ENCODE measurements at regions not wholly inside any gene's neighbourhood (a gene's known extent, or its start where the extent isn't known, plus 50 kb on each side); places are given as distances from the start of the nearest gene placed in this dataset.
A peak's percentile ranks its signal among the peaks of the same experiment; 100 is the strongest.

DNA sequence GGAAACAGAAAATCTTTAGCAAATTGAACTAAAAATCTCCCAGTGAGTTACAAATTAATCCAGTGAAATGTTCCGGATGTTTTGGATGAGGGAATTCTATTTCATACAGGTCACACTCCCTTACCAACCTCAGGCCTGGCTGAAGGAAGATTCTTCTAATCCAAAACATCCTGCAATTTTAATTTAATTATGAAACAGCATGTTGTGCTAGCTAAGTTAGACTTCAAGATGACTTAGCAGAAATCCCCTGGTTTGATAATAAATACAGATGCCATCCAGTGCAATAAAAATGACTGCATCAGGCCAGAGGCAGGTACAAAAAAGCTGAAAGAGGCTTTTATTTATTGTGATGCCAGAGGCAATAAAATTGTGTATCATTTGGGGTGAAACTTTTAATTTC lies 96.7 kb upstream of the CLDN10 start:
- DNase-seq, result no peak

DNA sequence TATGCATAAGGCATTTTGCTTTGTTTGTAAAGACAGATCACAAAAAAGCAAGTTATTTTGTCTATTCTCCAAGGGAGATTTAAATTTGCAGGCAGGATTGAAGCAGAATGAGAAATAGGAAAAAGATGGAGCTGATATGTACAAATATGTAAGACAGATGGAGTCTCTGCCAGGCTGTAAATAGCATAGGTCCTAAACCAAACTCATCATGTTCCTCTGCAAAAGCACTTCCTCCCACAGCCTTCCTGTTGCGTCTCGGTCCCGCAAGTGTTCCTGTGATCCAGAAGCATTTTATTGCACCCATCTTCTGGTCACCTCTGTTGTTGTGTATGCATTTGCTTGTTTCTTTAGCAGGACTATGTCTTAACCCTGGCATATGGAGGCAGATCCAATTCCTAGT lies 95.7 kb upstream of the CLDN10 start:
- DNase-seq, result no peak

DNA sequence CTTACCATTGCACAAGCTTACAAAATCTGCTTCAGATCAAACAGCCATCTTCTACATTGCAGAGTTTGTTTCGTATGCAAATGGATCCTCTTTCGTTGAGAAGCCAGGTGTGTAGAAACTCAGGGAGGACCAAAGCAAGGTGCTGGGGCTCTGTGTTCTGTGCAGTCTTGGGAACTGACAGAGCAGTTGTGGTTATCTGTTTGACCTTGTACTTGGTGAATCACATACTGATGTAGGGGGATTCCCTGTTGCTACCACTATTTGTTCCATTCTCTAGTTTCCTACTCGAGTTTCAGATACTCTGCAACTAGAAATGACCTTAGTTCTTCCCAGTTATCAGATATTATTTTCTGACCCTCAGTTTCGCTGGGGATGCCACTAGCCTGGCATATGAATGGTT lies 95.2 kb upstream of the CLDN10 start:
- no peak for DNase-seq

DNA sequence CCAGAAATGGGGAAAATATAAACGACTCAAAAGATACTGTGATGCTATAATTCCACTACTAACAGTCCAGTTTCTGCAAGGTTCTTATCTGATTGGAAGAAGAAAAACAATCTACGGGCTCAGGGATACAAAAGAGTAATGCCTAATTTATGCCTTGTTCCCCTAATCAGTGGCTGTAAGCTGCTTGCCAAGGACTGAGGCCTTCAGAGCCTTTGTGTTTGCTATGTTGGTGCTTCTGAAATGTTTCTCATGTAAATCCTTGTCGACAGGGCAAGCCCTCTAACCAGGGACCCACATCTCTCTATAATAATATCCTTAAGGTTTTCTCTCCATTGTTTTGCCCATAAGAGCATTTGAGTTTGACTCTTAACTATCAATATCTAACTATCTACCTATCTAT lies 89.7 kb upstream of the CLDN10 start:
- DNase-seq, result no peak

DNA sequence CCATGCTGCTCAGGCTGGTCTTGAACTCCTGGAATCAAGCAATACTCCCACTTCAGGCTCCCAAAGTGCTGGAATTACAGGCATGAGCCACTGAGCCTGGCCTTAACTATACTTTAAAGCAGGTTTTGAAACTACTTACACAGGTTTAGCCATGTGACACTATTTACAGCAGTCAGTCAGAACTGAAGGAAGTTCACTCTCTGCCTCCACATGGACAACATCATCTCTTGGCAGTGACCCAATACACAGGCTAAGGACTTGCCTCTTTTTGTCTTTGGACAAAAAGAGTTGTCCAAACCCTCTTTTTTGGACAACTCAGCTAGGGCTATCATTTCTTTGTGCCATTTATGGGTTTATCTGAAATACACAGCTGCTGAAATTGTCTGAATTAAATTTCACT lies 89.0 kb upstream of the CLDN10 start:
- no peak for DNase-seq

DNA sequence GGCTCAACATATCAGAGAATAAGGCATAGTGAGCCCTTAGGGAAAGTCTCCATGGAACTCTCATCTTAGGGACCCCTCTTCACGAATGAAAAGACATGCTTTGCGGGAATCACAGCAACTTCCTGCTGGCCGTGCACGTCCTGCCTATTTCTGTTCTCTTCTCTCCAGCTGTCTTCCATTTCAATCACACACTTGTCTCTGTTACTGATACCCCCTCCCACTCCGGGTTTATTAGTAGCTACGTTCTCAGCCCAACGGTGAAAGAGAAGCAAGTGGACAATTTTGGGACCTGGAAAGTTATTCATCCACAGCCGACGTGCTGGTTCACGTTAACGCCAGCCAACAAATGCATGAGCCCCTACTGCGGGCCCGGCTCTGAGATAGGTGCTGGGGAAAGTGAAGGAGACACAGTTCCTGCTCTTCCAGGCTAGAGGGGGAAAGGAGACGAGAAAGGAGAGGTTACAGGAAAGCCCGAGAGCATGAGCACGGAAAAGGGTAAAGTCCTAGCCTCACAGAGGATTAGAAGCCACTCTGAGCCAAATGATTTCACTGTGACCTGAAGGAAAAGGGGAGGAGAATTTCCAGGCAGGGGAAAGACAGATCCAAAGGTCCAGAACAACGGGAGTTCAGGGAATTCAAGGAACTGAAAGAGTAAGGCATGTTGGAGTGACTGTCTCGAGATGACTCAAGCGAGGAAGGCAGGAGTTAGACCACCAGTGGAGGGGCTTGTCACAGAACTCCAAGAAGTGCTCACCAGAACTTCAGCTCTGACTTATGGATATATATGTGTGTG lies 81.8 kb upstream of the CLDN10 start:
- DNase-seq, result no peak

DNA sequence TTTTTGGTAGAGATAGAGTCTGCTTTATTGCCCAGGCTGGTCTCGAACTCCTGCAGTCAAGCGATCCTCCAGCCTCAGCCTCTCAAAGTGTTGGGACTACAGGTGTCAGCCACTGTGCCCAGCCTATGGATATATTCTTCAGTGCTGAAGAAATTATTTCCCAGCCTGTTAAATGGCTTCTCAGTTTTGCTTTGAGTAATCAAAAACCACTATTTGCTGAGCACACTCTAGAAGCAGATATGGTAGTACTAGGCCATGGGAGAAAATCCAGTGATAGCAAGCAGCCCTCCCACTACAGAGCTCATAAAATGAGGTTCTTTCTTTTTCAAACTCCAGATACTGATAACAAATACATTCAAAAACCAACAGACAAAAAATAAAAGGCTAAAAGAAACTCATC lies 80.6 kb upstream of the CLDN10 start:
- DNase-seq, result no peak

DNA sequence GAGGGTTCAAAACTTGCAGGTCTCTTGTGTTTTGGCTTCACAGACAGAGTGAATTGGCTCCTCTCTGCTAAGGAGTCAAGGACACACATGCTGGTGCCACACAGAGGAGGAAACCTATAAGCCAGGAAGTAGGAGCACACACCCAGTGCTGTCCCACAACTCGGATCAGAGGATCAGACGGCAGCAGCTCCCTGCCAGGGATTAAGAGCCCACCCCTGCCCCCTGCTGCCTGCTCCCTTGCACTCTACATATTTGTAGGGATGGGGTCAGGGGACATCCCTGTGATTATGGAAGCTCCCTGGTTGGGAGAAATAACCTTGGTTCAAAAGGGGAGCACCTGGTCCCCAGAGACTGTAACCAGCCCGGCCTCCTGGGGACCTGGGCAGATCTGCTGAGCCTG lies 77.5 kb upstream of the CLDN10 start:
- no peak for DNase-seq

DNA sequence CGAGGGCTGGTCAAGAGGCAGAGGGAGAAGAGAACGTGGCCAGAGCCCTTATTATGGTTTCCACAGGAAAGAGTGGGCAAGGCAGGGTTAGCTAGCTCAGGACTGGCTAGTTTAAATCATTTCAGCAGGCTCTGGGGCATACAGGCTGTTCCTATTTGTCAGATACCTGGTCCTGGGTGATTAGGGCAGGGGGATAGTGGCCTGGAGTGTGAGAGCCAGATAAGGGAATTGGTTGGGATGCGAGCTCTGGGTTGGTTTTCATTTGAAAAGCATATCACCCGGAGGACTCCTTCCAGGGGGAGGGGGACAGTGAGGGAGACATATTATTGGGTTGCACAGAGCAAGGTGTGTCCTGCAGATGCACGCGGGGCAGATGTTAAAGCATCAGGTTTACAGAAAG lies 75.3 kb upstream of the CLDN10 start:
- DNase-seq, result no peak

DNA sequence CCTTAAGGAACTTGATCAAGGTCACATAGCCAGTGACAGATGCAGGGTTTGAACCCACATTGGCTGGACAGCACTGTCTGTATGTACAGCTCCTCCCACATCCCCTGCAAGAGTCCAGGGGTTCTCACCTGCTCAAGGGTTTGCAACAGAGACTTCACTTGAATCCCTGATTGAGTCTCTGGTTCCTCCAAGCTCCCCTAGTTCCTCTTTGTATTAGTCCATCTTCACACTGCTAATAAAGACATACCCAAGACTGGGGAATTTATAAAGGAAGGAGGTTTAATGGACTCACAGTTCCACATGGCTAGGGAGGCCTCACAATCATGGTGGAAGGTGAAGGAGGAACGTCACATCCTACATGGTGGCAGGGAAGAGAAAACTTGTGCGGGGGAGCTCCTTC lies 72.8 kb upstream of the CLDN10 start:
- DNase-seq, result no peak

DNA sequence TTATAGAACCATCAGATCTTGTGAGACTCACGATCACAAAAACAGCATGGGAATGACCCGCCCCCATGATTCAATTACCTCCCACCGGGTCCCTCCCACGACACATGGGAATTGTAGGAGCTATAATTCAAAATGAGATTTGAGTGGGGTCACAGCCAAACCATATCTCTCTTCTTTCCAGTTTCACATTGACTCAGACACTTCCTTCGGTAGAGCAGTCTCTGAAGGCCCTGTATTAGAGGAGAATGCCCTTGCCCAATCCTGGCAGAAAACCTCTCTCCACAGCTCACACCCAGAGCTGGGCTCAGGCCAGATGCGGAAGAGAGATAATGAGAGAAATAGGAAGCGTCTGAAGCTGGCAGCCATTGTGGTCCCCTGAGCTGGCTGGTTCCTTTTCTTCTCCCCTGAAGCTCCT lies 72.4 kb upstream of the CLDN10 start:
- DNase-seq, result no peak

DNA sequence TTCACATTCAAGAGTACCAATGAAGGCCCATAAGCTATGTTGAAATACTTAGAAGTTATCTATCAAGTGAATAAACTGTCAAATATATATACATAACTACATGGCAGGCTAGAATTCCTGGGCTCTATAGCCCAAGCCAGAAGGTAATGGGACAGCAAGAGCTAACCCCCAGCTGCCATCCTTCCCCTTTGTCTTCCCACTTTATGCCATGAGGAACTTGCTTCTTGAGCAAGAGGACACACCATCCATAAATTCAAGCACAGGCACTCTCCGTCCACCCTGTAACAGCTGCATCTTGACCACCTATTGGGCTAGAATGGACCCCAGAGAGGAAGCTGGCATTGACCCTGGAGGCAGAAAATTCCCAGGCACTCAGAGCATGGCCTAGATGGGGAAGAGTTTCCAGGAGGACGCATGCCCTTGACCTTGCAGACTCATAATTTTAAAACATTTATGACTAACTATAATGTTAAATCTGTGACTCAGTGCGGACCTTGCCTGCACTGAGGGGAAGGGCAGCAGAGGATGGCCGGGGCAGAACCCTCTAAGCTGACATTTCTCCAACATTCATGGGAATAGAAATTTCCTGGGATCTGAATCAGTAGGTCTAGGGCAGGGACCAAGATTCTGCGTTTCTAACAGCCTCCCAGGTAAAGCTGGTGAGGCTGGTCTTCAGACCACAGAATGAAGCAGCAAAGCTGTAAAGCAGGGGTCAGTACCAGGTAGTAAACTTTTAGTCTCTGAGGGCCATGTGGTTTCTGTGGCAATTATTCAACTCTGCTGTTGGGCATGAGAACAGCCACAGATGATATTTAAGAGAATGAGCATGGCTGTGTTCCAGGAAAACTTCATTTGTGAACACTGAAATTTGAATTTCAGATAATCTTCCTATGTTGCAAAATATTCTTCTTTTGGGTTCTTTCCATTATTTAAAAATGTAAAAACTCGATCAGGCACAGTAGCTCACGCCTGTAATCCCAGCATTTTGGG lies 71.4 kb upstream of the CLDN10 start:
- DNase-seq, result no peak

DNA sequence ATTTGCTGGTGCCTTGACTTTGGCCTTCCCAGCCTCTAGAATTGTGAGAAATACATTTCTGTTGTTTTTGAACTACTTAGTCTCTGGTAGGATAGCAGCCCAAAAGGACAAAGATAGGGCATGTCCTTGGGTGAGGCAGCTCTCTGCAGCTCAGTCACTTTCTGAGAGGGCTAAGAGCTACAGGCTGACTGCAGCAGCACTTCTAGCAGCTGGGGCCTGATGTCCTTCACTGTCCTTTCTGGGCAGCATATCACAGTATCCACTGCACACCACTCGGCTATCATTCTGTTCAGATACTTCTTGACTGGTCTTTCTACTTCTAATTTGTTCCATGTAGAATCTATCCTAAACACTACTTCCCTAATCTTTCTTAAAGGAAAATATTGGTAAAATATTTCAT lies 68.5 kb upstream of the CLDN10 start:
- no peak for DNase-seq

DNA sequence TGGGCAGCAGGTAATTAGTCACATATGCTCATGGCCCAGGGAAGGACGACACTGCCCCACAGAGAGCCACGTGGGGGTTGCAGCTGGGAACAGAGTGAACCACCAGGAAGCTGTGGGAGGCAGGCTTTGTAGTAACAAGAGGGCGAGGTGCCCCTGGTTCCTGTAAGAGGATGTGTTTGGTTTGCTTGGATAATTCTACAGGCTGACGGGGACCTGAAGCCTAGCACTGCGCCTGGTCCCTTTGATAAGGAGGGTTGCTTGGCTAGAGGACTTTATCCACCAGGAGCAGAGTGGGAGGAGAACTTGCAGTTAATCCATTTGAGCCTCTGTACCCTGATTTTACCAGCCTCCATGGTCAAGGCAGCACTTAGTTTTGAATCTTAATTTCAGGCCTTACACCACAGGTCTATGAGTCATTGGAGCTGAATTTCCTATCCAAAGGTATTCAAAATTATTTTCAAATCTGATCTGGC lies 67.4 kb upstream of the CLDN10 start:
- DNase-seq, result no peak

DNA sequence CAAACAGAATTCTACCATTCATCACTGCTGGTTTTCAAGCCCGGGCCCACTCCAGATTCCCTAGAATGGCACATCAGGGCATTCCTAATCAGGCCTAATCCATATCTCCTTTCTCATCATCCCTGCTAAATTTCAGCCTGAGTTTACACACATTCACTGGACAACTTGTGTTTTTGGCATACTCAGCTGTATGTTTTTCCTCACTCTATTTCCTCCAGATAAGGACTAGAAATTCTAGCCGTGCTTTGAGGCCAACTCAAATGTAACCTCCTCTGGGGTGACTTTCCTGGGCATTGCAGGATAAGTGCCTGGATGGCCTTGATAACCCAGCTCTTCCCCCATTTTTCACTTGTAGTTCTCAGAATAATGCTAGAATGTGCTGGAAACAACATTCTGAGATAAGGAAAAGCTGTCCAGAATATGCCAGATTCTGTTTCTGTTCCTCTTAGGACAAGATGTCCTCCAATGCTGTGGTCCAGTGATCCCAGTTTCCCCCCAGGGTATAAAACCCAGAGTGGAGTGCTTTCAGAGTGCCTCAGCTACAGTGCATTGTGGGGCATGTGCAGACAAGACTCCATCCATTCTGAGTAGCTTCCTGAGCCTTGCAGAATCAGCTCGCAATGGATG lies 66.9 kb upstream of the CLDN10 start:
- DNase-seq, result no peak

DNA sequence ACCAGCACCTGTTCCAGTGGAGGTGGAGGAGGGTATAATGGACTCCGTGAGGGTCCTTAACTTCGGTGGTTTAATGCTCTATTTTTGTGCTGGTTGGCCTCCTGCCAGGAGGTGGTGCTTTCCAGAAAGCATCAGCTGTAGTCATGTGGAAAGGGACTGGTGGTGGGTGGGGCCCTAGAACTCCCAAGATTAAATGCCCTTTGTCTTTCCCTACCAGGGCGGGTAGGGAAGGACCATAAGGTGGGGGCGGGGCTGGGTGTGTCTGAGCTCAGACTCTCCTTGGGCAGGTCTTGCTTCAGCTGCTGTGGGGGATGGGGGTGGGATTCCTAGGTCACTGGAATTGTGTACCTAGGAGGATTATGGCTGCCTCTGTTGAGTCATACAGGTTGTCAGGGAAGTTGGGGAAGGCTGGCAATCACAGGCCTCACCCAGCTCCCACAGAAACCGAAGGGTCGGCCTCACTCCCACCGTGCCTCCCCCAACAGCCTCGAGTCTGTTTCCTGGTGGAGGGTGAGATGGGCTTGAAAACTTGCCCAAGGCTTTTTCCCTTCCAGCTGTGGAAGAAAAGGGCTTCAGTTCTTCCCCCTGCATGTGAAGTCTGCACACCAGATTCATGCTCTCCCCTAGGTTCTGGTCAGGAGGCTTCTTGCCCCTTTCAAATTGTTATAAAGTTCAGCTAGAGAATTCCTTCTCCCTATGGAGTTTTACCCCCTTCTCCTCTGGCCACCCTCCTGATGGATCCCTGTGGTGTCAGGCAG lies 60.3 kb upstream of the CLDN10 start:
- no peak for DNase-seq

DNA sequence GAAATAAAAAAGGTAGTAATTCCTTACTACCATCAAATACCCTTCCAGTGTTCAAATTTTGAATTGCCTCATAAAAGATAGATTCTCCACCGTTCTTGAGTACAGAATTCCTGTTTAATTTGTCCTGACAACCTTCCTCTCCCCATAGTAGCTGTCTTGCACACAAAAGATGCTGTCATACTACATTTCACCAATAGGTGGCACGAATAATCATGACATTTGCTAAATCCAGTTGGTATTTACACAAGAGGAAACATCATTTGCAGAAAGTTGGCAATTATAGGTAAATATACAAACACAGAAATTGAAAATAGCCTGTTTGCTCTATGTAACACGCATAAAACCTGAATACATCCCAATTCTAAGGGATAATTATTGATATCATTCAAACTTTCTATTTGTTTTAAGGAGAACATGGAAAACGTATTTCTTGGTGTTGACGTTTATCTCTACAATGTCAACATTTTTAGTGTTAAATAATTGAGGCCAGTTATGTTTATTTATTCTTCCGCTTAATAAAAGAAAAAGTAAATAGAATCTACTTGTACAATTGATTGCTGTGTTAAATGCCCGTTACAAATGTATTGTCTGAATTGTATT lies 58.3 kb upstream of the CLDN10 start:
- peak; percentile 92 for DNase-seq

DNA sequence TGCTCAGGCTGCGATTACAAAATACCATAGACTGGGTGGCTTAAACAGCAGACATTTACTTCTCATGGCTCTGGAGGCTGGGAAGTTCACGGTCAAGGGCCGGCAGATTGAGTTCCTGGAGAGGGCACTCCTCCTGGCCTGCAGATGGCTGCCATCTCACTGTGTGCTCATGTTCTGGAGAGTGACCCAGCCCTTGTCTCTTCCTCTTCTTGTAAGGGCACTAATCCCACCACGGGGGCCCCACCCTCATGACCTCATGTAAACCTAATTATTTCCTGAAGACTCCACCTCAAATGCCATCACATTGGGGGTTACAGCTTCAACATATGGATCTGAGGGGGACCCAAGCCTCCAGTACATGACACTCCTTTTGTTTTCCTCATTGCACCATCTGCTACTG lies 56.0 kb upstream of the CLDN10 start:
- DNase-seq, result no peak

DNA sequence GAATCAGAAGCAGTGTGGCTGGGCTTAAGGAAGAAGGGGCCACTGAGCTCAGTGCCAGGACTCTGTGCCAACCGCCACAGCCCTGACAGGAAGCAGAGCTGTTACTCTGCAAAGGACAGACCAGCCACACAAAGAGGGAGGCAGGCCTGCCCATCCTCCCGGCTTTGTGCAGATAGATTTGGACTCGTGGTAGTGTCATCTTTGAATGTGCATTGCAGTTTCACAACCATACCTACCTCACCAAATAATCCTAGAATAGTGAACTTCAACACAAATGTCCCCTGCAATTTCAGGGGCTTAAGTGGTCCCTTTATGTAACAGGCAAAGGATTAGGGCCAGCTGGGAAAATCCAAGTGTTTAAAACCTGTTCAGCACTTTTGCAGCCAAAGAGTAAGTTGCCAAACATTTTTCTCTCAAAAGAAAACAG lies 55.1 kb upstream of the CLDN10 start:
- DNase-seq, result no peak

DNA sequence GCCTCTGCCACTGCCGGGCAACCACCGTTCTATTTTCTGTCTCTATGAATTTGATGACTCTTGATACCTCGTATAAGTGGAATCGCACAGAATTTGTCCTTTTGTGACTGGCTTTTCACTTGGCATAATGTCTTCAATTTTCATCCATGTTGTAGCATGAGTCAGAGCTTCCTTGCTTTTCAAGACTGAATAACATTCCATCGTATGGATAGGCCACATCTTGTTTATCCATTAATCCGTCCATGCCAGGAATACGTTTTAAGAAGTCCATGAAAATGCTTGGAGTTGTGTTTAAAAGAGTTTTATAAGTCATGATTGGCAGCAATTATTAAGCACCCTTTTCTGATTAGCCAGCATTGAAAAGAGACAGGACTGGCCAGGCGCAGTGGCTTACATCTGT lies 53.6 kb upstream of the CLDN10 start:
- no peak for DNase-seq

DNA sequence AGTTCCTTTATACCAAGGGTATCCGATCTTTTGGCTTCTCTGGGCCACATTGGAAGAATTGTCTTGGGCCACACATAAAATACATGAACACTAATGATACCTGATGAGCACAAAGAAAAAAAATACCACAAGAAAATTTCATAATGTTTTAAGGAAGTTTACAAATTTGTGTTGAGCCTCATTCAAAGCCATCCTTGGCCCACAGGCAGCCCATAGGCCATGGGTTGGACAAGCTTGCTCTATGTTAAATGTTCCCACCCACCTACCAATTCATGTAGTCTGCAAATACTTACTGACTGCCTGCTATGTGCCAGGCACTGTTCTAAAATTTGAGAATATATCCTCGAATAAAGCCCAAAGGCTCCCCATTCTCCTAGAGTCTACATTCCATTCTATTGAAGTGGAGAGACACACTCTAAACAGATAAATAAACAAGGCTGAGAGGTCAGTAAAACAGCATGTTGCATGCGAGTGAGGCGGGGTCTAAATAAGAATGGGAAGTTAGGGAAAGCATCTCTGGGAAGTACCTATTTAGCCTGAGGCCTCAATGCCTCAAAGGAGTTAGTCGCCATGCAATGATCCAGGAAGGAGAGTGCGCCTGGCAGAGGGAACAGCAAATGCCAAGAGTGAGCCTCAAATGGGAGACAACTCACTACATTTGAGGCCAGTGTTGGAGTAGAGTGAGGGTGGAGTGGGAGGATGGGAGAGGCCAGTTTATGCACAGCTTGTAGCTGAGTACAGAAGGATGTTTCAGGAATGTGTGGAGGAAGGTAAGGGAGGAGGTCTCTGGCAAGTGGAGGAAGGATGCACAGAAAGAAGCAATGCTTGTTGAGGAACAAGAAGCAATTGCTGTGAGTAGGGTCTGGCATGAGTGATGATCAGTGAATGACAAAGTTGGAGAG lies 52.5 kb upstream of the CLDN10 start:
- DNase-seq, result no peak

Measured in DMS153 (cell line).